T-helper 22 cell (primary cell): ENCODE measurements at regions not wholly inside any gene's neighbourhood (a gene's known extent, or its start where the extent isn't known, plus 50 kb on each side); places are given as distances from the start of the nearest gene placed in this dataset.
"Not testable (repeated sequence)": the region's sequence is repeated elsewhere in the genome, so short reads cannot be mapped to it uniquely, and the experiment has no call there.

Experiments
- DNase-seq: peaks from one replicate; pipeline ENCODE4 v3.0.0-alpha.2; 2020; ENCODE audit warnings: low read depth

GRCh38 chr14:25436906-25437305 lies 387.0 kb upstream of the STXBP6 start:
- no peak for DNase-seq

GRCh38 chr14:25436288-25436875 lies 386.4 kb upstream of the STXBP6 start:
- no peak for DNase-seq

GRCh38 chr14:25431211-25432076 lies 381.5 kb upstream of the STXBP6 start:
- DNase-seq = no peak

GRCh38 chr14:25430808-25431207 lies 380.9 kb upstream of the STXBP6 start:
- DNase-seq = no peak

- no peak for DNase-seq
These were observed 363.1 kb upstream of the STXBP6 start for GRCh38 chr14:25412998-25413397.

- no peak for DNase-seq
These were observed 362.1 kb upstream of the STXBP6 start for GRCh38 chr14:25411781-25412757.

- no peak for DNase-seq
These were observed 356.9 kb upstream of the STXBP6 start for GRCh38 chr14:25406818-25407217.

GRCh38 chr14:25400607-25401206 lies 350.8 kb upstream of the STXBP6 start:
- no peak for DNase-seq

- DNase-seq = no peak
These were observed 346.2 kb upstream of the STXBP6 start for GRCh38 chr14:25396128-25396527.

GRCh38 chr14:25394791-25395391 lies 344.9 kb upstream of the STXBP6 start:
- no peak for DNase-seq

GRCh38 chr14:25394356-25394755 lies 344.4 kb upstream of the STXBP6 start:
- no peak for DNase-seq

- DNase-seq = no peak
These were observed 340.0 kb upstream of the STXBP6 start for GRCh38 chr14:25389948-25390347.

GRCh38 chr14:25381498-25381897 lies 331.6 kb upstream of the STXBP6 start:
- DNase-seq = no peak

- DNase-seq = no peak
These were observed 325.7 kb upstream of the STXBP6 start for GRCh38 chr14:25375639-25376038.

GRCh38 chr14:25371068-25371467 lies 321.1 kb upstream of the STXBP6 start:
- DNase-seq = no peak

- DNase-seq = not testable (repeated sequence)
These were observed 320.1 kb upstream of the STXBP6 start for GRCh38 chr14:25370057-25370456.

- no peak for DNase-seq
These were observed 308.4 kb upstream of the STXBP6 start for GRCh38 chr14:25358330-25358729.

GRCh38 chr14:25351269-25351668 lies 301.3 kb upstream of the STXBP6 start:
- DNase-seq = no peak

GRCh38 chr14:25350802-25351201 lies 300.9 kb upstream of the STXBP6 start:
- no peak for DNase-seq

GRCh38 chr14:25350021-25350420 lies 300.1 kb upstream of the STXBP6 start:
- no peak for DNase-seq

GRCh38 chr14:25349269-25349668 lies 299.3 kb upstream of the STXBP6 start:
- DNase-seq = no peak

- no peak for DNase-seq
These were observed 290.9 kb upstream of the STXBP6 start for GRCh38 chr14:25340882-25341281.
